ENCODE measurements at regions not wholly inside any gene's neighbourhood (a gene's known extent, or its start where the extent isn't known, plus 50 kb on each side); places are given as distances from the start of the nearest gene placed in this dataset.

GRCh38 chr2:184199274-184199673, 399.1 kb upstream of the ZNF804A start:
- H3K79me2 ChIP-seq (ENCODE audit: control insufficient read depth, insufficient read depth, low read length) = no peaks in the 10 kb centered on the region
- H3K4me2 ChIP-seq (ENCODE audit: insufficient read depth, low read length) = no peak overlapping the region
- no peak for FAIRE-seq
- BruUV-seq (replicated peaks) = no TSS peak
- ChIA-PET POLR2A (no interaction called here), CTCF (no interaction called here)
- dilution Hi-C loops (cut with MboI; ENCODE audit: extremely low pct_ligation_motif_present, low sequenced_read_pairs) (no loop called here), intact Hi-C loops (cut with micrococcal nuclease) (no loop called here)
- H3K4me1 ChIP-seq (ENCODE audit: control insufficient read depth, extremely low read depth, insufficient read depth, low read length) = no peaks in the 10 kb centered on the region
- H3K36me3 ChIP-seq (ENCODE audit: control insufficient read depth in 2 of 2, extremely low read depth in 1 of 2, insufficient read depth in 2 of 2, low read length in 2 of 2) = no peaks in the 10 kb centered on the region
- no peak overlapping the region for H3K4me3 ChIP-seq (replicated peaks in 1 of 3; ENCODE audit: insufficient read depth in 1 of 3, low read depth in 1 of 3, low read length in 3 of 3)
- H3K9me1 ChIP-seq (replicated peaks; ENCODE audit: control insufficient read depth, extremely low read depth, insufficient read depth, low read length) = no peaks in the 10 kb centered on the region
- TF ChIP-seq FOS (IDR thresholded peaks at IDR 0.05; ENCODE audit: borderline replicate concordance, insufficient read depth, low read length) = no peak
- TF ChIP-seq JUN (IDR thresholded peaks at IDR 0.05; ENCODE audit: borderline replicate concordance, insufficient read depth, insufficient read length, low read depth) = no peak
- no peak for TF ChIP-seq MAX (IDR thresholded peaks at IDR 0.05; ENCODE audit: insufficient read depth, insufficient read length)
- TF ChIP-seq POLR2AphosphoS5 (IDR thresholded peaks at IDR 0.05; ENCODE audit: insufficient read depth, low read depth, low read length) = no peak
- TF ChIP-seq MYC (IDR thresholded peaks at IDR 0.05; ENCODE audit: low read depth, low read length) = no peak
- no peak for TF ChIP-seq POLR2A (IDR thresholded peaks at IDR 0.05; ENCODE audit: low read depth, low read length)
- no peak for TF ChIP-seq GATA2 (IDR thresholded peaks at IDR 0.05; ENCODE audit: insufficient read depth, insufficient read length, low read depth, low read length)
- TF ChIP-seq EZH2 (IDR thresholded peaks at IDR 0.05; ENCODE audit: borderline replicate concordance, low read depth, low read length, severe bottlenecking) = no peak
- no peak for TF ChIP-seq CTCF (IDR thresholded peaks at IDR 0.05; ENCODE audit: extremely low read depth in 1 of 2, insufficient read depth in 1 of 2, low read depth in 1 of 2, low read length in 2 of 2)
- DNase-seq (ENCODE audit: low read depth, low spot score) = no peak
- H3K9me3 ChIP-seq (replicated peaks; ENCODE audit: control insufficient read depth, insufficient read depth, low read length) = no peaks in the 10 kb centered on the region
- H3K27me3 ChIP-seq (ENCODE audit: control insufficient read depth in 2 of 2, insufficient read depth in 2 of 2, low read length in 2 of 2) = no peaks in the 10 kb centered on the region
- H3K27ac ChIP-seq (ENCODE audit: insufficient read depth, low read depth, low read length) = no peak overlapping the region
- H3K9ac ChIP-seq (replicated peaks; ENCODE audit: extremely low read depth, insufficient read depth, low read length) = no peak overlapping the region
- no peaks in the 10 kb centered on the region for H4K20me1 ChIP-seq (replicated peaks; ENCODE audit: control insufficient read depth, extremely low read depth, insufficient read depth, low read length)
- H2AFZ ChIP-seq (ENCODE audit: low read depth, low read length) = no peak overlapping the region

Measured in endothelial cell of umbilical vein (primary cell).